ENCODE measurements at regions not wholly inside any gene's neighbourhood (a gene's known extent, or its start where the extent isn't known, plus 50 kb on each side); places are given as distances from the start of the nearest gene placed in this dataset.
"Not testable (repeated sequence)": the region's sequence is repeated elsewhere in the genome, so short reads cannot be mapped to it uniquely, and the experiment has no call there.

GRCh38 chr9:109652971-109653370 lies 127.0 kb upstream of the PALM2AKAP2 start:
- no peaks in the 10 kb centered on the region for H3K36me3 ChIP-seq
- no peaks in the 10 kb centered on the region for H3K9me3 ChIP-seq
- WGBS, 2 donors, result 33 to 43% methylated on average over 4 of the region's 4 CpGs
- no peaks in the 10 kb centered on the region for H3K4me1 ChIP-seq
- H3K27me3 ChIP-seq, result no peaks in the 10 kb centered on the region
- no peak overlapping the region for H3K27ac ChIP-seq
- intact Hi-C loops (cut with DNase I), result no loop called here
- H3K4me3 ChIP-seq, result no peak overlapping the region
- no peak for DNase-seq
- TF ChIP-seq POLR2AphosphoS5 (IDR thresholded peaks at IDR 0.05) (no peak), EP300 (IDR thresholded peaks at IDR 0.05) (no peak), CTCF (IDR thresholded peaks at IDR 0.05) (no peak), POLR2A (IDR thresholded peaks at IDR 0.05) (no peak)

DNA sequence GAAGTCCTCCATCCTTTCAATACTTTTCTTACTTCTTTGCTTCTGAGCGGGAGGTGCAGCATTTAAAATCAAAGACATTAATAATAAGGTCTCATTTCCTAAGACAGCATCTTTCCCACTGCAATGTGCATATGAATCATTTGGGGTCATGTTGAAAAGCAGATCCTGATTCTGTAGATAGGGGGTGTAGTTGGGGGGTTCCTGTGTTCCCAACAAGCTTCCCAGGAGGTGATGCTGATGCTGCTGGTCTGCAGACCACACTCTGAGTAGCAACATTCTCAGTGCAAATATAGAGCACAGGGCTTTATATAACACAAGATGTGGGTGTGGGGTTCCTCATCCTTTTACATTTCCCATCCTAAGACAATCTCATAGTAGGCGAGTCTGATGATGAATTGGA lies 126.5 kb upstream of the PALM2AKAP2 start:
- Histone ChIP-seq H3K27me3 (no peaks in the 10 kb centered on the region), H3K9me3 (no peaks in the 10 kb centered on the region), H3K36me3 (no peaks in the 10 kb centered on the region), H3K27ac (no peak overlapping the region), H3K4me3 (no peak overlapping the region), H3K4me1 (no peaks in the 10 kb centered on the region)
- 70 to 74% methylated on average over 2 of the region's 2 CpGs for WGBS, 2 donors
- DNase-seq, result no peak
- intact Hi-C loops (cut with DNase I), result no loop called here
- no peak for TF ChIP-seq CTCF (IDR thresholded peaks at IDR 0.05)
- no peak for TF ChIP-seq POLR2A (IDR thresholded peaks at IDR 0.05)
- TF ChIP-seq POLR2AphosphoS5 (IDR thresholded peaks at IDR 0.05), result no peak
- TF ChIP-seq EP300 (IDR thresholded peaks at IDR 0.05), result no peak

GRCh38 chr9:109663978-109664377 lies 116.0 kb upstream of the PALM2AKAP2 start:
- intact Hi-C loops (cut with DNase I); H3K27me3 ChIP-seq; DNase-seq; H3K27ac ChIP-seq; H3K36me3 ChIP-seq; H3K9me3 ChIP-seq; H3K4me1 ChIP-seq; H3K4me3 ChIP-seq: not testable (repeated sequence)
- WGBS, 2 donors, result 90% methylated on average over 4 of the region's 4 CpGs

- H3K27ac ChIP-seq; H3K27me3 ChIP-seq; H3K9me3 ChIP-seq; DNase-seq; intact Hi-C loops (cut with DNase I); H3K4me3 ChIP-seq; H3K36me3 ChIP-seq; H3K4me1 ChIP-seq: not testable (repeated sequence)
- 51 to 64% methylated on average over 7 of the region's 7 CpGs for WGBS, 2 donors
Measured at GRCh38 chr9:109665736-109666135, 114.3 kb upstream of the PALM2AKAP2 start.

DNA sequence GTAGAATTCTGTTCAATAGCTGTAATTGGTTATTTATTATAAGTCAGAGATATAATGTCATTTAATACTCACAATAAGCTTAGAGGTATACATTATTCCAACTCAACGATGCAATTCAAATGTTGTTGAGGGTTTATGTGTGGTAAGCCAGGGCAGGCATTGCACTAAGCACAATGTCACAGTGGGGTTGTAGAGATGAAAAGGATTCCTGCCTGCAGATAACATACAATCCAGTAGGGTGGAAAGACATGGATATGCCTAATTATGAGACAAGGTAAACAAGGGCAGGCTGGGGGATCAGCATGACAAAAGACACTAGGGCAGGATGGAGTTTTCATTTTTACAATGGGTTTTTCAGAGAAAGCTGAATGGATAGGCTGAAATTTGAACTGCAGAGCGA lies 98.7 kb upstream of the PALM2AKAP2 start:
- intact Hi-C loops (cut with DNase I), result no loop called here
- no peaks in the 10 kb centered on the region for H3K4me1 ChIP-seq
- 68 to 71% methylated on average over 2 of the region's 2 CpGs for WGBS, 2 donors
- no peak overlapping the region for H3K27ac ChIP-seq
- H3K4me3 ChIP-seq, result no peak overlapping the region
- H3K36me3 ChIP-seq, result no peaks in the 10 kb centered on the region
- TF ChIP-seq POLR2AphosphoS5 (IDR thresholded peaks at IDR 0.05) (no peak), POLR2A (IDR thresholded peaks at IDR 0.05) (no peak)
- no peak for DNase-seq
- peaks cover 0 to under 1% (median 0%) of the 10 kb centered on the region in 4 donors for H3K9me3 ChIP-seq
- no peaks in the 10 kb centered on the region for H3K27me3 ChIP-seq

- intact Hi-C loops (cut with DNase I), result no loop called here
- 97 to 98% methylated on average over 1 of the region's 1 CpG for WGBS, 2 donors
- H3K27me3 ChIP-seq, result no peaks in the 10 kb centered on the region
Measured at GRCh38 chr9:109682227-109682626, 97.8 kb upstream of the PALM2AKAP2 start.

More at GRCh38 chr9:109682227-109682626, 97.8 kb upstream of the PALM2AKAP2 start:
- no peak for TF ChIP-seq POLR2AphosphoS5 (IDR thresholded peaks at IDR 0.05)
- no peak for TF ChIP-seq POLR2A (IDR thresholded peaks at IDR 0.05)
- TF ChIP-seq EP300 (IDR thresholded peaks at IDR 0.05), result no peak
- no peak for TF ChIP-seq CTCF (IDR thresholded peaks at IDR 0.05)
- H3K36me3 ChIP-seq, result no peaks in the 10 kb centered on the region
- no peak overlapping the region for H3K4me3 ChIP-seq
- H3K4me1 ChIP-seq, result no peaks in the 10 kb centered on the region
- H3K9me3 ChIP-seq, result peaks cover 0 to 1% (median 0%) of the 10 kb centered on the region in 4 donors
- DNase-seq, result no peak
- no peak overlapping the region for H3K27ac ChIP-seq
